ENCODE measurements at regions not wholly inside any gene's neighbourhood (a gene's known extent, or its start where the extent isn't known, plus 50 kb on each side); places are given as distances from the start of the nearest gene placed in this dataset.

DNA sequence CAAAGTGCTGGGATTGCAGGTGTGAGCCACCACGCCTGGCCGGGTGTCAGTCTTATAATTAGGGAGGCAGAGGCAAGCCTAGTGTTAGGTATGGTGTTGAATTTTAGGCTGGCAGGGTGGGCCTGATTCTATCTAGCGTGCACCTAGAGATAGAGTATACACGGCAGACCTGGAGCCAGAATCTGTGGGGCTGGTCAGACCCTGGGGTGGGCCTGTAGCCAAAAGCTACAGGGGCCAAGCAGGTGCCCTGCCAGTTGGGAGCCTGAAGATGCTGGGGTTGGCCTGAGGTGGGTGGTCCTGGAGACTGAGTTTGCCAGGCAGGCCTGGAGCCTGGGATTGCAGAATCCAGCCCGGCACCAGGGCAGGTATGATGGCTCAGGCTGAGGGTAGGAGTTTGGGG is 1580.3 kb downstream of the ARAP2 start:
- TF ChIP-seq, protein P1, sequence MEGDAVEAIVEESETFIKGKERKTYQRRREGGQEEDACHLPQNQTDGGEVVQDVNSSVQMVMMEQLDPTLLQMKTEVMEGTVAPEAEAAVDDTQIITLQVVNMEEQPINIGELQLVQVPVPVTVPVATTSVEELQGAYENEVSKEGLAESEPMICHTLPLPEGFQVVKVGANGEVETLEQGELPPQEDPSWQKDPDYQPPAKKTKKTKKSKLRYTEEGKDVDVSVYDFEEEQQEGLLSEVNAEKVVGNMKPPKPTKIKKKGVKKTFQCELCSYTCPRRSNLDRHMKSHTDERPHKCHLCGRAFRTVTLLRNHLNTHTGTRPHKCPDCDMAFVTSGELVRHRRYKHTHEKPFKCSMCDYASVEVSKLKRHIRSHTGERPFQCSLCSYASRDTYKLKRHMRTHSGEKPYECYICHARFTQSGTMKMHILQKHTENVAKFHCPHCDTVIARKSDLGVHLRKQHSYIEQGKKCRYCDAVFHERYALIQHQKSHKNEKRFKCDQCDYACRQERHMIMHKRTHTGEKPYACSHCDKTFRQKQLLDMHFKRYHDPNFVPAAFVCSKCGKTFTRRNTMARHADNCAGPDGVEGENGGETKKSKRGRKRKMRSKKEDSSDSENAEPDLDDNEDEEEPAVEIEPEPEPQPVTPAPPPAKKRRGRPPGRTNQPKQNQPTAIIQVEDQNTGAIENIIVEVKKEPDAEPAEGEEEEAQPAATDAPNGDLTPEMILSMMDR (conservative IDR thresholded peaks at IDR 0.05; ENCODE audit: low read depth, low read length) = no peak
- no peak for TF ChIP-seq EZH2 (IDR thresholded peaks at IDR 0.05; ENCODE audit: borderline replicate concordance, low read depth, low read length, poor library complexity, severe bottlenecking)
